PC-3 (cell line): ENCODE measurements at regions not wholly inside any gene's neighbourhood (a gene's known extent, or its start where the extent isn't known, plus 50 kb on each side); places are given as distances from the start of the nearest gene placed in this dataset.

ENCODE experiments used
- ATAC-seq: fragments of 200-7000 bp; cut with Tn5 transposase; 2 replicates; pipeline ENCODE4 v1.9.1; 2020; ENCODE audit warnings: mild to moderate bottlenecking, moderate library complexity
- BruUV-seq: library from RNA; stranded (reverse); fragments of 400-500 nt; replicated peaks from 2 replicates; lab custom pipeline; 2021; lab: Mats Ljungman, UMichigan
- CTCF ChIA-PET: fragments of 300-600 bp; sonication (Branson Sonifier 250); formaldehyde crosslinking; loops from one replicate; lab custom pipeline; 2022; ENCODE audit warnings: antibody characterized with exemption; lab: Charles Lee
- POLR2A ChIA-PET: fragments of 300-600 bp; sonication (Branson Sonifier 250); formaldehyde crosslinking; loops from one replicate; lab custom pipeline; 2022; ENCODE audit warnings: antibody characterized with exemption; ENCODE audit not compliant: unreplicated experiment; lab: Charles Lee
- DNase-seq: peaks from one replicate; pipeline ENCODE4 v3.0.0-alpha.2; 2015
- H2AFZ ChIP-seq: fragments of 300-600 bp; sonication (generic); 2 replicates; pipeline ENCODE4 v1.6.0; 2016; ENCODE audit warnings: antibody characterized with exemption, low read length
- H3F3A ChIP-seq: fragments of 300-600 bp; sonication (generic); one replicate; pipeline ENCODE4 v1.6.0; 2017; ENCODE audit warnings: antibody characterized with exemption, low read length, control low read depth, mild to moderate bottlenecking; ENCODE audit not compliant: unreplicated experiment
- H3K27ac ChIP-seq: fragments of 300-600 bp; sonication (generic); 2 replicates; pipeline ENCODE4 v1.5.1; 2016; ENCODE audit warnings: mild to moderate bottlenecking, low read length
- H3K27me3 ChIP-seq: fragments of 300-600 bp; sonication (generic); 2 replicates; pipeline ENCODE4 v1.6.1; 2016; ENCODE audit warnings: low read length, mixed read lengths
- H3K36me3 ChIP-seq: fragments of 300-600 bp; sonication (generic); 2 replicates; pipeline ENCODE4 v1.6.1; 2016; ENCODE audit warnings: low read depth, mixed run types, low read length, mixed read lengths
- H3K4me1 ChIP-seq: fragments of 300-600 bp; sonication (generic); 2 replicates; pipeline ENCODE4 v1.5.1; 2016; ENCODE audit warnings: low read length; ENCODE audit not compliant: insufficient read depth
- H3K4me2 ChIP-seq: fragments of 300-600 bp; sonication (generic); 2 replicates; pipeline ENCODE4 v1.6.0; 2016; ENCODE audit warnings: low read length
- H3K4me3 ChIP-seq: fragments of 300-600 bp; sonication (generic); 2 replicates; pipeline ENCODE4 v1.5.1; 2016; ENCODE audit warnings: mild to moderate bottlenecking, low read length, mixed read lengths
- H3K79me2 ChIP-seq: fragments of 300-600 bp; sonication (generic); 2 replicates; pipeline ENCODE4 v1.6.1; 2017; ENCODE audit warnings: low read length, mixed read lengths
- H3K9ac ChIP-seq: fragments of 300-600 bp; sonication (generic); 2 replicates; pipeline ENCODE4 v1.6.0; 2016; ENCODE audit warnings: mild to moderate bottlenecking, low read length
- H3K9me2 ChIP-seq: fragments of 300-600 bp; sonication (generic); replicated peaks from 2 replicates; pipeline ENCODE4 v1.6.1; 2016; ENCODE audit warnings: mixed run types, low read length, mixed read lengths
- H3K9me3 ChIP-seq: fragments of 300-600 bp; sonication (generic); 2 replicates; pipeline ENCODE4 v1.6.1; 2016; ENCODE audit warnings: low read length, mixed read lengths
- H4K20me1 ChIP-seq: fragments of 300-600 bp; sonication (generic); 2 replicates; pipeline ENCODE4 v1.6.1; 2016; ENCODE audit warnings: low read length, mixed read lengths
- EZH2 ChIP-seq: fragments of 300-600 bp; sonication (generic); IDR thresholded peaks from one replicate; pipeline ENCODE4 v1.6.1; 2017; ENCODE audit warnings: antibody characterized with exemption, mild to moderate bottlenecking, low read length; ENCODE audit not compliant: unreplicated experiment
- EZH2phosphoT487 ChIP-seq: fragments of 300-600 bp; sonication (generic); IDR thresholded peaks from 2 replicates; pipeline ENCODE4 v1.6.1; 2018; ENCODE audit warnings: mild to moderate bottlenecking, antibody characterized with exemption, low read length, borderline replicate concordance
- intact Hi-C: fragments of 100-400 bp; cut with micrococcal nuclease; formaldehyde crosslinking; loops from 2 replicates; pipeline ENCODE4 v1.9.0; 2023
- TF ChIP-seq, protein P1 (sequence below): fragments of 300-600 bp; sonication (generic); conservative IDR thresholded peaks from 2 replicates; pipeline ENCODE4 v1.5.1; 2017; ENCODE audit warnings: antibody characterized with exemption, low read depth, mild to moderate bottlenecking, low read length

GRCh38 chr3:25304916-25305315 lies 123.1 kb upstream of the RARB start:
- ChIA-PET CTCF (no interaction called here), POLR2A (no interaction called here)
- no peak for DNase-seq
- BruUV-seq, result no TSS peak
- no peaks in the 10 kb centered on the region for H4K20me1 ChIP-seq
- TF ChIP-seq EZH2phosphoT487, result no peak
- TF ChIP-seq, protein P1, sequence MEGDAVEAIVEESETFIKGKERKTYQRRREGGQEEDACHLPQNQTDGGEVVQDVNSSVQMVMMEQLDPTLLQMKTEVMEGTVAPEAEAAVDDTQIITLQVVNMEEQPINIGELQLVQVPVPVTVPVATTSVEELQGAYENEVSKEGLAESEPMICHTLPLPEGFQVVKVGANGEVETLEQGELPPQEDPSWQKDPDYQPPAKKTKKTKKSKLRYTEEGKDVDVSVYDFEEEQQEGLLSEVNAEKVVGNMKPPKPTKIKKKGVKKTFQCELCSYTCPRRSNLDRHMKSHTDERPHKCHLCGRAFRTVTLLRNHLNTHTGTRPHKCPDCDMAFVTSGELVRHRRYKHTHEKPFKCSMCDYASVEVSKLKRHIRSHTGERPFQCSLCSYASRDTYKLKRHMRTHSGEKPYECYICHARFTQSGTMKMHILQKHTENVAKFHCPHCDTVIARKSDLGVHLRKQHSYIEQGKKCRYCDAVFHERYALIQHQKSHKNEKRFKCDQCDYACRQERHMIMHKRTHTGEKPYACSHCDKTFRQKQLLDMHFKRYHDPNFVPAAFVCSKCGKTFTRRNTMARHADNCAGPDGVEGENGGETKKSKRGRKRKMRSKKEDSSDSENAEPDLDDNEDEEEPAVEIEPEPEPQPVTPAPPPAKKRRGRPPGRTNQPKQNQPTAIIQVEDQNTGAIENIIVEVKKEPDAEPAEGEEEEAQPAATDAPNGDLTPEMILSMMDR, result no peak
- no peak for TF ChIP-seq EZH2
- no peaks in the 10 kb centered on the region for H3F3A ChIP-seq
- H3K36me3 ChIP-seq, result no peaks in the 10 kb centered on the region
- H3K9me2 ChIP-seq, result no peaks in the 10 kb centered on the region
- no peaks in the 10 kb centered on the region for H3K9me3 ChIP-seq
- H3K9ac ChIP-seq, result no peak overlapping the region
- ATAC-seq, result no peak
- no peaks in the 10 kb centered on the region for H3K79me2 ChIP-seq
- no peak overlapping the region for H3K4me3 ChIP-seq
- H2AFZ ChIP-seq, result no peak overlapping the region
- H3K4me1 ChIP-seq, result no peaks in the 10 kb centered on the region
- no peak overlapping the region for H3K27ac ChIP-seq
- 0 out of 2 replicates have a peak, but pooled peaks cover 4% of the 10 kb centered on the region for H3K27me3 ChIP-seq
- H3K4me2 ChIP-seq, result no peak overlapping the region
- intact Hi-C loops, result no loop called here

DNA sequence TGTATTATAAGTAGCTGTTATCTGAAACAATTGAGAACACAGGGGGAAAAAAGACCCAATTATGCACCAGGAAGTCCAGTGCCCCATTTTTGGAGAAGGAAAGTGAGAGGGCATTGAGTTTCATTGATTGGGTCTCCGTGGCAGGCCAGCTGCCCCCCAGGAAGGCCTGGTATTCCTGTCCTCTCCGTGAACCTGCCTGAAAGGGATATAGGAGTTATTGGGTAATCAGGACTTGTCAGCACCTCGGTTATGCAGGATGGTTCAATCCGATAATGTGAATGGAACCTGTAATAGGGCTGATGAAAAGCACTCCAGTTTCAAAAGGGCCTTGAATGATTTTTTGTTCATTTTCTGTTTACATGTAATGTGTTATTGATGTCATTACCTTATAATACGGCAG lies 122.0 kb upstream of the RARB start:
- ChIA-PET POLR2A (no interaction called here), CTCF (no interaction called here)
- H3K9me3 ChIP-seq, result no peaks in the 10 kb centered on the region
- no peaks in the 10 kb centered on the region for H4K20me1 ChIP-seq
- 0 out of 2 replicates have a peak, but pooled peaks cover 4% of the 10 kb centered on the region for H3K27me3 ChIP-seq
- H3F3A ChIP-seq, result no peaks in the 10 kb centered on the region
- H3K4me1 ChIP-seq, result no peaks in the 10 kb centered on the region
- no peak for TF ChIP-seq EZH2
- no peak for TF ChIP-seq EZH2phosphoT487
- no peaks in the 10 kb centered on the region for H3K79me2 ChIP-seq
- H3K4me3 ChIP-seq, result no peak overlapping the region
- H2AFZ ChIP-seq, result no peak overlapping the region
- no peak for ATAC-seq
- H3K27ac ChIP-seq, result no peak overlapping the region
- intact Hi-C loops, result no loop called here
- H3K9ac ChIP-seq, result no peak overlapping the region
- no TSS peak for BruUV-seq
- no peak overlapping the region for H3K4me2 ChIP-seq
- no peaks in the 10 kb centered on the region for H3K36me3 ChIP-seq
- no peaks in the 10 kb centered on the region for H3K9me2 ChIP-seq
- no peak for DNase-seq

- CTCF ChIA-PET, result no interaction called here
- TF ChIP-seq EZH2phosphoT487, result no peak
- no peak for TF ChIP-seq EZH2
- TF ChIP-seq, protein P1, result no peak
- Histone ChIP-seq H3K4me2 (no peak overlapping the region), H3K4me1 (no peaks in the 10 kb centered on the region), H3K4me3 (no peak overlapping the region), H3K9me2 (no peaks in the 10 kb centered on the region), H3K36me3 (no peaks in the 10 kb centered on the region), H4K20me1 (no peaks in the 10 kb centered on the region), H3K9ac (no peak overlapping the region), H2AFZ (no peak overlapping the region), H3F3A (no peaks in the 10 kb centered on the region), H3K9me3 (no peaks in the 10 kb centered on the region), H3K27ac (no peak overlapping the region), H3K79me2 (no peaks in the 10 kb centered on the region), H3K27me3 (0 out of 2 replicates have a peak, but pooled peaks cover 4% of the 10 kb centered on the region)
- no TSS peak for BruUV-seq
- intact Hi-C loops, result no loop called here
- ATAC-seq, result no peak
- no peak for DNase-seq
- POLR2A ChIA-PET, result no interaction called here
Measured at GRCh38 chr3:25306705-25307104, 121.4 kb upstream of the RARB start.
